ENCODE measurements at regions not wholly inside any gene's neighbourhood (a gene's known extent, or its start where the extent isn't known, plus 50 kb on each side); places are given as distances from the start of the nearest gene placed in this dataset.
"Not testable (repeated sequence)": the region's sequence is repeated elsewhere in the genome, so short reads cannot be mapped to it uniquely, and the experiment has no call there.

- no peaks in the 10 kb centered on the region for H3K9me3 ChIP-seq (ENCODE audit: control insufficient read depth, low read depth, low read length)
- no peak for DNase-seq
- no CpG with 5 or more reads among the region's 4 CpGs for WGBS (ENCODE audit: insufficient coverage, low lambda C conversion rate)
- no peak overlapping the region for H3K4me3 ChIP-seq (ENCODE audit: low read length)
- no peaks in the 10 kb centered on the region for H3K27me3 ChIP-seq (ENCODE audit: control insufficient read depth, insufficient read depth, low read length)
- H3K36me3 ChIP-seq (ENCODE audit: control insufficient read depth, insufficient read depth, low read length), result no peaks in the 10 kb centered on the region
- H3K4me1 ChIP-seq (ENCODE audit: control insufficient read depth, insufficient read depth, low read length), result no peaks in the 10 kb centered on the region
- H3K27ac ChIP-seq (ENCODE audit: low read length), result no peak overlapping the region
Observed at GRCh38 chr1:223020770-223021169, 122.3 kb downstream of the TLR5 start.

GRCh38 chr1:223022641-223023473 lies 120.2 kb downstream of the TLR5 start:
- no peak for DNase-seq
- WGBS (ENCODE audit: insufficient coverage, low lambda C conversion rate), result 20% methylated on average over 1 of the region's 7 CpGs
- Histone ChIP-seq H3K27ac (ENCODE audit: low read length) (no peak overlapping the region), H3K4me1 (ENCODE audit: control insufficient read depth, insufficient read depth, low read length) (no peaks in the 10 kb centered on the region), H3K9me3 (ENCODE audit: control insufficient read depth, low read depth, low read length) (no peaks in the 10 kb centered on the region), H3K4me3 (ENCODE audit: low read length) (no peak overlapping the region), H3K36me3 (ENCODE audit: control insufficient read depth, insufficient read depth, low read length) (no peaks in the 10 kb centered on the region), H3K27me3 (ENCODE audit: control insufficient read depth, insufficient read depth, low read length) (no peaks in the 10 kb centered on the region)

- Histone ChIP-seq H3K27ac (ENCODE audit: low read length) (no peak overlapping the region), H3K4me3 (ENCODE audit: low read length) (no peak overlapping the region), H3K9me3 (ENCODE audit: control insufficient read depth, low read depth, low read length) (no peaks in the 10 kb centered on the region), H3K4me1 (ENCODE audit: control insufficient read depth, insufficient read depth, low read length) (no peaks in the 10 kb centered on the region), H3K27me3 (ENCODE audit: control insufficient read depth, insufficient read depth, low read length) (no peaks in the 10 kb centered on the region), H3K36me3 (ENCODE audit: control insufficient read depth, insufficient read depth, low read length) (no peaks in the 10 kb centered on the region)
- WGBS (ENCODE audit: insufficient coverage, low lambda C conversion rate), result 67% methylated on average over 1 of the region's 7 CpGs
- no peak for DNase-seq
Observed at GRCh38 chr1:223023863-223024262, 119.2 kb downstream of the TLR5 start.

GRCh38 chr1:223024486-223024885 lies 118.6 kb downstream of the TLR5 start:
- not testable (repeated sequence) for H3K4me3 ChIP-seq (ENCODE audit: low read length); H3K9me3 ChIP-seq (ENCODE audit: control insufficient read depth, low read depth, low read length); H3K27me3 ChIP-seq (ENCODE audit: control insufficient read depth, insufficient read depth, low read length); H3K36me3 ChIP-seq (ENCODE audit: control insufficient read depth, insufficient read depth, low read length); H3K27ac ChIP-seq (ENCODE audit: low read length); H3K4me1 ChIP-seq (ENCODE audit: control insufficient read depth, insufficient read depth, low read length); DNase-seq
- WGBS (ENCODE audit: insufficient coverage, low lambda C conversion rate), result no CpG with 5 or more reads among the region's 5 CpGs

- H3K27me3 ChIP-seq (ENCODE audit: control insufficient read depth, insufficient read depth, low read length); H3K36me3 ChIP-seq (ENCODE audit: control insufficient read depth, insufficient read depth, low read length); H3K9me3 ChIP-seq (ENCODE audit: control insufficient read depth, low read depth, low read length); H3K4me1 ChIP-seq (ENCODE audit: control insufficient read depth, insufficient read depth, low read length); DNase-seq; H3K27ac ChIP-seq (ENCODE audit: low read length); H3K4me3 ChIP-seq (ENCODE audit: low read length): not testable (repeated sequence)
- WGBS (ENCODE audit: insufficient coverage, low lambda C conversion rate), result 33% methylated on average over 1 of the region's 4 CpGs
Observed at GRCh38 chr1:223025190-223025734, 117.8 kb downstream of the TLR5 start.

- 100% methylated on average over 1 of the region's 5 CpGs for WGBS (ENCODE audit: insufficient coverage, low lambda C conversion rate)
Observed at GRCh38 chr1:223026639-223027038, 116.4 kb downstream of the TLR5 start.

GRCh38 chr1:223029985-223030769 lies 112.9 kb downstream of the TLR5 start:
- H3K4me1 ChIP-seq (ENCODE audit: control insufficient read depth, insufficient read depth, low read length), result no peaks in the 10 kb centered on the region
- DNase-seq, result no peak
- H3K4me3 ChIP-seq (ENCODE audit: low read length), result no peak overlapping the region
- no peaks in the 10 kb centered on the region for H3K36me3 ChIP-seq (ENCODE audit: control insufficient read depth, insufficient read depth, low read length)
- no peaks in the 10 kb centered on the region for H3K27me3 ChIP-seq (ENCODE audit: control insufficient read depth, insufficient read depth, low read length)
- 60% methylated on average over 1 of the region's 6 CpGs for WGBS (ENCODE audit: insufficient coverage, low lambda C conversion rate)
- no peaks in the 10 kb centered on the region for H3K9me3 ChIP-seq (ENCODE audit: control insufficient read depth, low read depth, low read length)
- H3K27ac ChIP-seq (ENCODE audit: low read length), result no peak overlapping the region

More at GRCh38 chr1:223026639-223027038, 116.4 kb downstream of the TLR5 start:
- not testable (repeated sequence) for H3K9me3 ChIP-seq (ENCODE audit: control insufficient read depth, low read depth, low read length); H3K27ac ChIP-seq (ENCODE audit: low read length); H3K4me3 ChIP-seq (ENCODE audit: low read length); H3K36me3 ChIP-seq (ENCODE audit: control insufficient read depth, insufficient read depth, low read length); H3K27me3 ChIP-seq (ENCODE audit: control insufficient read depth, insufficient read depth, low read length); H3K4me1 ChIP-seq (ENCODE audit: control insufficient read depth, insufficient read depth, low read length); DNase-seq

GRCh38 chr1:223030871-223031400 lies 112.1 kb downstream of the TLR5 start:
- Histone ChIP-seq H3K9me3 (ENCODE audit: control insufficient read depth, low read depth, low read length) (no peaks in the 10 kb centered on the region), H3K4me1 (ENCODE audit: control insufficient read depth, insufficient read depth, low read length) (no peaks in the 10 kb centered on the region), H3K27ac (ENCODE audit: low read length) (no peak overlapping the region), H3K36me3 (ENCODE audit: control insufficient read depth, insufficient read depth, low read length) (no peaks in the 10 kb centered on the region), H3K27me3 (ENCODE audit: control insufficient read depth, insufficient read depth, low read length) (no peaks in the 10 kb centered on the region), H3K4me3 (ENCODE audit: low read length) (no peak overlapping the region)
- 100% methylated on average over 1 of the region's 8 CpGs for WGBS (ENCODE audit: insufficient coverage, low lambda C conversion rate)
- no peak for DNase-seq

- Histone ChIP-seq H3K4me3 (ENCODE audit: low read length) (no peak overlapping the region), H3K4me1 (ENCODE audit: control insufficient read depth, insufficient read depth, low read length) (no peaks in the 10 kb centered on the region), H3K9me3 (ENCODE audit: control insufficient read depth, low read depth, low read length) (no peaks in the 10 kb centered on the region), H3K27ac (ENCODE audit: low read length) (no peak overlapping the region), H3K27me3 (ENCODE audit: control insufficient read depth, insufficient read depth, low read length) (no peaks in the 10 kb centered on the region), H3K36me3 (ENCODE audit: control insufficient read depth, insufficient read depth, low read length) (no peaks in the 10 kb centered on the region)
- no CpG with 5 or more reads among the region's 11 CpGs for WGBS (ENCODE audit: insufficient coverage, low lambda C conversion rate)
- DNase-seq, result no peak
Observed at GRCh38 chr1:223031733-223032601, 111.1 kb downstream of the TLR5 start.

GRCh38 chr1:223033658-223034057 lies 109.4 kb downstream of the TLR5 start:
- Histone ChIP-seq H3K9me3 (ENCODE audit: control insufficient read depth, low read depth, low read length) (no peaks in the 10 kb centered on the region), H3K27me3 (ENCODE audit: control insufficient read depth, insufficient read depth, low read length) (no peaks in the 10 kb centered on the region), H3K4me3 (ENCODE audit: low read length) (no peak overlapping the region), H3K36me3 (ENCODE audit: control insufficient read depth, insufficient read depth, low read length) (no peaks in the 10 kb centered on the region), H3K27ac (ENCODE audit: low read length) (no peak overlapping the region), H3K4me1 (ENCODE audit: control insufficient read depth, insufficient read depth, low read length) (no peaks in the 10 kb centered on the region)
- WGBS (ENCODE audit: insufficient coverage, low lambda C conversion rate), result 100% methylated on average over 1 of the region's 3 CpGs
- DNase-seq, result no peak
